Kidney (tissue), 13 donors: ENCODE measurements at regions not wholly inside any gene's neighbourhood (a gene's known extent, or its start where the extent isn't known, plus 50 kb on each side); places are given as distances from the start of the nearest gene placed in this dataset.

ENCODE experiments used
- DNase-seq, 5 donors: peaks; one replicate each; pipeline ENCODE4 v3.0.0-alpha.2; 2013 to 2020
- FAIRE-seq: peaks from 2 replicates; lab custom pipeline; 2012; peaks lifted over from hg19 to GRCh38; lab: Jason Lieb, UNC
- H3K27ac ChIP-seq, 2 donors: one replicate each; pipeline ENCODE4 v1.7.0; 2013; ENCODE audit warnings: low read depth in 2 of 2, low read length in 2 of 2, inconsistent platforms in 1 of 2
- H3K27me3 ChIP-seq: one replicate; pipeline ENCODE4 v1.7.1; 2013; ENCODE audit warnings: low read length, inconsistent platforms; ENCODE audit not compliant: control insufficient read depth, insufficient read depth
- H3K36me3 ChIP-seq, 3 donors: one replicate each; pipeline versions ENCODE4 v1.7.0 to v1.7.1; 2013; ENCODE audit warnings: low read length in 3 of 3, control low read depth in 1 of 3, inconsistent platforms in 1 of 3; ENCODE audit not compliant: insufficient read depth in 3 of 3, control insufficient read depth in 2 of 3
- H3K4me1 ChIP-seq, 3 donors: one replicate each; pipeline versions ENCODE4 v1.7.0 to v1.7.1; 2013; ENCODE audit warnings: low read length in 3 of 3, inconsistent platforms in 1 of 3, low read depth in 1 of 3; ENCODE audit not compliant: control insufficient read depth in 2 of 3, insufficient read depth in 2 of 3
- H3K4me3 ChIP-seq, 3 donors: one replicate each; pipeline versions ENCODE4 v1.7.0 to v1.8.1; 2013; ENCODE audit warnings: low read length in 3 of 3, control low read depth in 1 of 3, inconsistent platforms in 1 of 3
- H3K9ac ChIP-seq, 3 donors: one replicate each; pipeline versions ENCODE4 v1.7.0 to v1.7.1; 2013; ENCODE audit warnings: low read length in 3 of 3, control low read depth in 1 of 3, inconsistent platforms in 1 of 3
- H3K9me3 ChIP-seq, 3 donors: one replicate each; pipeline versions ENCODE4 v1.7.0 to v1.7.1; 2013; ENCODE audit warnings: low read length in 3 of 3, control low read depth in 1 of 3, inconsistent platforms in 1 of 3; ENCODE audit not compliant: control insufficient read depth in 2 of 3, insufficient read depth in 1 of 3
- intact Hi-C: fragments of 100-400 bp; cut with DNase I; formaldehyde crosslinking; loops from one replicate; pipeline ENCODE4 v1.11.1; 2022
- TF ChIP-seq, protein P1 (sequence below): IDR thresholded peaks from 3 replicates; pipeline ENCODE4 v1.5.1; 2012; ENCODE audit warnings: mild to moderate bottlenecking, moderate library complexity, borderline replicate concordance; ENCODE audit not compliant: insufficient read depth; ENCODE audit errors: extremely low read depth
- donor health status: control.
- donor health status: control.
- donor health status: control.
- donor health status: control.
- donor health status: control.
- donor health status: DM: yes; HTN: yes; CAD: no.
- donor health status: Normal renal cell carcinoma (clear cell type).

DNA sequence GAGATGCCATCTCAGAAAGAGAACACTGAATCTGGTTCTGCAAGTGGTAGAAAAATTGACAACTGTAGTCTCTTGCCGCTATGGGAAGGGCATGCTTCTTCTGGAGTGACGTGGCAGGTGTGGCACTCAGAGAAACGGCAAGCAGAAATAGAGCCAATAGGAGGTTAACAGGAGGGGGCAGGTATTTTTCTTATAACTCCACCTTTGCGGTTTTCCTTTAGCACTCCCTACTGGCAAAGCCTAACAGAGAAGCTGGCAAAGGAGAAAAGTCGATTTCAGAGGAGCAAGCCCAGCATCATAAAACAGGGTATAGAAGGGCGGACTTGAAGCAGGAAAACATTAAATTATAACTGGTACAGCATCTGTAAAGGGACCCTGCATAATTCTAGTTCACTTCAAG lies 1382.2 kb downstream of the PCDH18 start:
- FAIRE-seq (no peak), DNase-seq (no peak)
- H3K4me3 ChIP-seq, result no peak overlapping the region
- TF ChIP-seq, protein P1, sequence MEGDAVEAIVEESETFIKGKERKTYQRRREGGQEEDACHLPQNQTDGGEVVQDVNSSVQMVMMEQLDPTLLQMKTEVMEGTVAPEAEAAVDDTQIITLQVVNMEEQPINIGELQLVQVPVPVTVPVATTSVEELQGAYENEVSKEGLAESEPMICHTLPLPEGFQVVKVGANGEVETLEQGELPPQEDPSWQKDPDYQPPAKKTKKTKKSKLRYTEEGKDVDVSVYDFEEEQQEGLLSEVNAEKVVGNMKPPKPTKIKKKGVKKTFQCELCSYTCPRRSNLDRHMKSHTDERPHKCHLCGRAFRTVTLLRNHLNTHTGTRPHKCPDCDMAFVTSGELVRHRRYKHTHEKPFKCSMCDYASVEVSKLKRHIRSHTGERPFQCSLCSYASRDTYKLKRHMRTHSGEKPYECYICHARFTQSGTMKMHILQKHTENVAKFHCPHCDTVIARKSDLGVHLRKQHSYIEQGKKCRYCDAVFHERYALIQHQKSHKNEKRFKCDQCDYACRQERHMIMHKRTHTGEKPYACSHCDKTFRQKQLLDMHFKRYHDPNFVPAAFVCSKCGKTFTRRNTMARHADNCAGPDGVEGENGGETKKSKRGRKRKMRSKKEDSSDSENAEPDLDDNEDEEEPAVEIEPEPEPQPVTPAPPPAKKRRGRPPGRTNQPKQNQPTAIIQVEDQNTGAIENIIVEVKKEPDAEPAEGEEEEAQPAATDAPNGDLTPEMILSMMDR, result no peak
- no peaks in the 10 kb centered on the region for H3K27me3 ChIP-seq
- no peaks in the 10 kb centered on the region for H3K4me1 ChIP-seq
- no peaks in the 10 kb centered on the region for H3K36me3 ChIP-seq
- intact Hi-C loops, result no loop called here
- H3K9ac ChIP-seq, result no peak overlapping the region
- H3K9me3 ChIP-seq, result peaks cover 0 to 6% (median 0%) of the 10 kb centered on the region in 3 donors
- H3K27ac ChIP-seq, result no peak overlapping the region

DNA sequence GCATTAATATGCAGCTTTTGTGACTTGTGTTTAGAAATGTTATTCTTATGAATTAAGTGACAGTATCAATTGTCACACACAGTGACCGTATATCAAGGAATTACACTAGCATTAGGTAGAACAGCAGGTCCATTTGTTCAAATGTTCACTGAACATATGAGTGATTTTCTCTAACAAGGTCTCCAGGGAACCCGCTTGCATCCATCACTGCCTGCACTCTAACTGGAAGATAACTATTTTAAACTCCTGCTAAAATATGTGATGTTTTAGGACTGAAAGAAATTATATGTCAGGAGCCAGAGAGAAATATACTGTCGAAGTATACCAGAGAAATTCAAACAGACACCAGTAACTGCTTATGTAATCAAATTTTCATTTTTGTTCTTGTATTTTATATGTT lies 1395.7 kb downstream of the PCDH18 start:
- H3K9ac ChIP-seq, result no peak overlapping the region
- TF ChIP-seq, protein P1, result no peak
- no peak overlapping the region for H3K4me3 ChIP-seq
- no peak for FAIRE-seq
- H3K36me3 ChIP-seq, result no peaks in the 10 kb centered on the region
- no peak for DNase-seq
- H3K27ac ChIP-seq, result no peak overlapping the region
- no peaks in the 10 kb centered on the region for H3K4me1 ChIP-seq
- intact Hi-C loops, result no loop called here
- no peaks in the 10 kb centered on the region for H3K9me3 ChIP-seq
- H3K27me3 ChIP-seq, result no peaks in the 10 kb centered on the region

DNA sequence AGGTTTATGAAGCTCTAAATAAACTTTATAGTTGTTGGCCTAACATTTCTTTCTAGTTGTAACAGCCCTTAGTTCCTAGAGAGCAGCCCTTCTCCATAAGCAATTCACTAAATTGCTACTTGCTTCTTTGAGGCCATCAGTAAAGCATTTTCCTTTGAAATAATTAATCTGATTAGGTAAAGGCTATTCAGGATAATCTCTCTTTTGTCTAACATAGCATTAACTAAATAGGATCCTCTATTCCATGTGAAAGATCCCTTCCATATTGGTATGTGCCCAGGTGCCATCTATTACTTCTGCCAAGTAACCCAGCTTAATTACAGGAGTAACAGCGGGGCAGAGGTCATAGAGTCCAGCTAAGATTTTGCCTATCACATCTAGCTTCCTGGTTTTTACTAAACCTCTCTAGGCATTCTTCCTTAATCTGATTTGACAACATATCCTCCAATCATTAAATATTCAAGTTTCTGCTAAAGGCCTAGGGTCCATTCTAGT lies 1408.0 kb downstream of the PCDH18 start:
- Histone ChIP-seq H3K9me3 (no peaks in the 10 kb centered on the region), H3K4me3 (no peak overlapping the region), H3K36me3 (no peaks in the 10 kb centered on the region), H3K4me1 (no peaks in the 10 kb centered on the region), H3K27ac (no peak overlapping the region), H3K9ac (no peak overlapping the region), H3K27me3 (no peaks in the 10 kb centered on the region)
- DNase-seq, result no peak
- intact Hi-C loops, result no loop called here
- TF ChIP-seq, protein P1, result no peak
- FAIRE-seq, result no peak

DNA sequence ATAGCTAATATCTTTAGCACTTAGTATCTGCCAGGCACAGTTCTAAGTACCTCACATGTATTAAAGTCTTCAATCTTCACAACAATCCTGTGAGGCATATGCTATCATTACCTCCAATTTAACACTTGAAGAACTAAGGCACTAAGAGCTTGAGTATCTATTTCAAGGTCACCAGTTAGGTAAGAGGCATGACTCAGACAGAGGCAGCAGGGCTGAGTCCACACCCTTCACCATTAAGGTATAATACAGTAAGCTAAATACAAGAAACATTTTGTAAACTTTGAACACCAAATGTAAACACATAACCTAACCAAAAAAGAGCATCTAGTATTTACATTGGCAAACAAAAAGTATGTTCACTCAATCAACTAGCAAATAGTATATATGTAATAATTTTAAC lies 1410.9 kb downstream of the PCDH18 start:
- Histone ChIP-seq H3K36me3 (no peaks in the 10 kb centered on the region), H3K4me1 (no peaks in the 10 kb centered on the region), H3K27me3 (no peaks in the 10 kb centered on the region), H3K9me3 (no peaks in the 10 kb centered on the region), H3K27ac (no peak overlapping the region), H3K9ac (no peak overlapping the region), H3K4me3 (no peak overlapping the region)
- no peak for DNase-seq
- TF ChIP-seq, protein P1, result no peak
- FAIRE-seq, result no peak
- intact Hi-C loops, result no loop called here
